NCI-H69 (cell line): ENCODE measurements at regions not wholly inside any gene's neighbourhood (a gene's known extent, or its start where the extent isn't known, plus 50 kb on each side); places are given as distances from the start of the nearest gene placed in this dataset.
"Not testable (repeated sequence)": the region's sequence is repeated elsewhere in the genome, so short reads cannot be mapped to it uniquely, and the experiment has no call there.

Experiments used
- DNase-seq: peaks from one replicate; lab custom pipeline; 2025; lab: John Stamatoyannopoulos, UW

DNA sequence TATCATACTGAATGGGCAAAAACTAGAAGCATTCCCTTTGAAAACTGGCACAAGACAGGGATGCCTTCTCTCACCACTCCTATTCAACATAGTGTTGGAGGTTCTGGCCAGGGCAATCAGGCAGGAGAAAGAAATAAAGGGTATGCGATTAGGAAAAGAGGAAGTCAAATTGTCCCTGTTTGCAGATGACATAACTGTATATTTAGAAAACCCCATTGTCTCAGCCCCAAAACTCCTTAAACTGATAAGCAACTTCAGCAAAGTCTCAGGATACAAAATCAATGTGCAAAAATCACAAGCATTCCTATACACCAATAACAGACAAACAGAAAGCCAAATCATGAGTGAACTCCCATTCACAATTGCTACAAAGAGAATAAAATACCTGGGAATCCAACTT is 52.5 kb upstream of the CCDC71L start:
- not testable (repeated sequence) for DNase-seq

DNA sequence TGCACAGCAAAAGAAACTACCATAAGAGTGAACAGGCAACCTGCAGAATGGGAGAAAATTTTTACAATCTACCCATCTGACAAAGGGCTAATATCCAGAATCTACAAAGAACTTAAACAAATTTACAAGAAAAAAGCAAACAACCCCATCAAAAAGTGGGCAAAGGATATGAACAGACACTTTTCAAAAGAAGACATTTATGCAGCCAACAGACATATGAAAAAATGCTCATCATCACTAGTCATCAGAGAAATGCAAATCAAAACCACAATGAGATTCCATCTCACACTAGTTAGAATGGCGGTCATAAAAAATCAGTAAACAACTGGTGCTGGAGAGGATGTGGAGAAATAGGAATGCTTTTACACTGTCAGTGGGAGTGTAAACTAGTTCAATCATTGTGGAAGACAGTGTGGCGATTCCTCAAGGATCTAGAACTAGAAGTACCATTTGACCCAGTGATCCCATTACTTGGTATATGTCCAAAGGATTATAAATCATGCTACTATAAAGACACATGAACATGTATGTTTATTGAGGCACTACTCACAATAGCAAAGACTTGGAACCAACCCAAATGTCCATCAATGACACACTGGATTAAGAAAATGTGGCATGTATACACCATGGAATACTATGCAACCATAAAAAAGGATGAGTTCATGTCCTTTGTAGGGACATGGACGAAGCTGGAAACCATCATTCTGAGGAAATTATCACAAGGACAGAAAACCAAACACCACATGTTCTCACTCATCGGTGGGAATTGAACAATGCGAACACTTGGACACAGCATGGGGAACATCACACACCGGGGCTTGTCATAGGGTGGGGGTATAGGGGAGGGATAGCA is 53.9 kb upstream of the CCDC71L start:
- DNase-seq = not testable (repeated sequence)

- no peak for DNase-seq
These were observed 54.8 kb upstream of the CCDC71L start for GRCh38 chr7:106715730-106716129.

DNA sequence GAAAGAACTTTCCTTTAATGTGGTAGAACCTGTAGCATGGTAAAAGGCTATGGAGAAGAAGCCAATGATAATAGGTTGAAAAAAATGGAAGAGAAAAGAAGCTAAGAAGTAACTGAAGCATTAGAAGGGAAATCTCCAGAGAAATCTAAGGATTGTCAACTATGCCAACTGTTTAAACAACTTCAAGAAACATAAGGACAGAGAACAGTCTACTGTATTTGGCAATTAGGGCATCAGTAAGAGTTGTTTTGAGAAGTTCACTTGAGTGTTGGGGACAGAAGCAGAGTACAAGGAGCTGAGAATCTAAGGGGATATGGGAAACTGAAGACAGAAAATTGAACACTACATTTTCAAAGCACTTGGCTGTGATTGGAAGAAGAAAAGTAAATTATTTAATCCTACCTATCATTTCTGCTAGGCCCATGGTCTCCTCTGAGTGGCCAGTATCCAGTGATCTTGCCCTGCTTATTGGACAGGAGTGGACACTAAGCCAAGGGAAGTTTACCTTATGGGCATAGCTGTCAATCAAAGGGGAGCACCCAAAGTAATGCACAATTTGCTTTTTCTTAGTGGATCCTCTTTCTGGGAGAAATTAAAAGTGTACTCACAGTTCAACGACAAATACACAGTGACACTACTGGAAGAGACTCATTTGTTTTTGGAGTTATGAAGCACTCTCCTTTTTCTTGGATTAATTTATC is 56.4 kb upstream of the CCDC71L start:
- DNase-seq = no peak

- DNase-seq = peak; percentile 67
These were observed 57.3 kb upstream of the CCDC71L start for GRCh38 chr7:106717955-106718871.

DNA sequence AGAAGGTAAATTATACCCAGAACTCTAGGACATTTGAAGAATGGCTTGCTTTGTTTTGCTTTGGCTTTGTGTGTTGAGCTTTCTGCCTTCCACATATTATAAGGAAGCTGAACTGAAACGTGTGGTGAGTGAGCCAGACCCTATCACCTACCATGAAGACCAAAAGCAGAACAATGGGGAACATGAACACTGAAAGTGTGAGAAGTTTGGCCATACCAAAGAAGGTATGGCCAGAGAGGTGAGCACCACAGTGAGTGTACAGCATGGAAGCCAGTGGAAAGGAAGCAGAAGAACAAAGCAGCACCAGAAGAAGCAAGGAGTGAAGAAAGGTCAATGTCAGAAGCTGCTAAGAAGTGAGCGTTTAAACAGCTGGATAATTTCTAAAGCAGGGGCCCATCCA is 59.7 kb upstream of the CCDC71L start:
- no peak for DNase-seq

DNA sequence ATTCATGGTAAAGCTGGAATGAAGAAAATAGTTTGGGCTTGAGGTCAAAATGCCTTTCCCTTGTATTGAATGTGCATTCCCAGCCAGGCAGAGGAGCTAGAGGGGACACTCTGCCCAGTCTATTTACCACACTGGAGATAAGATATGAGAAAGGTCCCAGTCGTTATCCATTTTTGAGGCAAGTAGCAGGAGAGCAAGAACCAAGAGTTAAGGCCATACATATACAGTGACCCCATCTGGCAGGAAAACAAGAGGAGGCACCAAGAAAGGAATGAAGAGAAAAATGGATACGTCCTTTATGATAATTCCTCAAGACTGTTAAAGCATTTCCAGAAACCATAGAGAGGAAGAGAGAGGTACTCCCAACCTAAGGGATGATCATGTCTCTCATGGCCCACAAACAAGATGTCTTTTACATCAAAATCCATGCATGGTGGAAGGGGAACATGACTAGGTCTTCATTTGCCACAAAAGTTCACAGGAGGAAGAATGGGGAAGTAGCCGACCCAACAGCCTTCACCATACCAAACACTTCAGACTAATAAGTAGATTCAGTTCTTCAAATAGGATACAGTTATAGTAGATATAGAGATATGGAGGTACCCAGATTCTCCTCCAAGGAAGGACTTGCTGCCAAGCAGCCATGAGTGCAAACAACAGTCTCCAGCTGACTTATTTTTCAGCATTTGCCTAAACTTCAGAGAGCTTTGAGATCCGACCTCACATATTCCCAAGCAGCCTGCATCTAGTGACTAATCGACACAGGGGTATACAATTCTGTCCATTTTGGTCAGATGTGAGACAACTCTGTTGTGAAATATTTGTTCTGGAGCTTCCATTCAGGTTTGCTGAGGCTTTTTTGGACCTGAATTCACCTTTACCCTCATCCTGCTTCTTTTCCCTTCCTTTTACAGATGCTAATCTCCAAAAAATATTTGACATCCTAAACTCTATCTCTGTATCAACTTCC is 61.1 kb upstream of the CCDC71L start:
- DNase-seq = no peak

DNA sequence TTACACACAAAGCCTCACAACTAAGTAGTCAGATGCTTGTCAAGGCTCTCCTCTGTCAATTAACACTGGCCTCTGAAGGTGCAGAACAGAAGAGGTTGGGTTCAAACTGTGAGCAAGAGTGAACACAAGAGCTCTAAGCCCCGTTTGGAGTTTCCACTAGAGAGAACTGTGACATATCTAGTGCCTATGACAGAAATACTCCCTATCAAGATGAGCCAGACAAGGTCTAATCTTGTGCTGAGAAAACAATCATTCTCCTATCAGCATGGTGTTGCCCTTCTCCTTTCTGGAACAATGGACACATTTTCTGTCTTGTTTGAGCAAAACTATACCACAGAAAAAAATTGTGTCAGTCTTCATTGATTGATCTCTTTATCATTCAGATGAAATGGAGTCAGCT is 62.4 kb upstream of the CCDC71L start:
- DNase-seq = no peak

- no peak for DNase-seq
These were observed 68.9 kb upstream of the CCDC71L start for GRCh38 chr7:106729720-106730385.

GRCh38 chr7:106731187-106731586 is 70.2 kb upstream of the CCDC71L start:
- peak; percentile 24 for DNase-seq

- peak; percentile 51 for DNase-seq
These were observed 70.9 kb upstream of the CCDC71L start for GRCh38 chr7:106731646-106732444.

DNA sequence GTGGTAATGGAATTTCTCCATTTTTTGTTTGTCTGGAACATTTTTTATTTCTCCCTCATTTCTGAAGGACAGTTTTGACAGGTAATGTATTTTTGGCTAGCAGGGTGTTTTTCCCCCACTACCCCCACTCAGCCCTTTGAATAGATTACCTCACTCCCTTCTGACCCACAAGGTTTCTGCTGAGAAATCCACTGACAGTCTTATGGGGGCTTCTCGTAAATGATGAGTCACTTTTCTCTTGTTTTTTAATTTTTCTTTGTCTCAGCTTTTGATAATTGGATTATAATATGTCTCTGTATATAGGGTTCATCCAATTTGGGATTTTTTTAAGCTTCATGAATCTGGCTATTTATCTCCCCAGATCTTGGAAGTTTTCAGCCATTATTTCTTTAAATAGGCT is 74.7 kb upstream of the CCDC71L start:
- DNase-seq = no peak

GRCh38 chr7:106736123-106736507 is 75.2 kb upstream of the CCDC71L start:
- DNase-seq = no peak

GRCh38 chr7:106736508-106737201 is 75.7 kb upstream of the CCDC71L start:
- DNase-seq = peak; percentile 82

DNA sequence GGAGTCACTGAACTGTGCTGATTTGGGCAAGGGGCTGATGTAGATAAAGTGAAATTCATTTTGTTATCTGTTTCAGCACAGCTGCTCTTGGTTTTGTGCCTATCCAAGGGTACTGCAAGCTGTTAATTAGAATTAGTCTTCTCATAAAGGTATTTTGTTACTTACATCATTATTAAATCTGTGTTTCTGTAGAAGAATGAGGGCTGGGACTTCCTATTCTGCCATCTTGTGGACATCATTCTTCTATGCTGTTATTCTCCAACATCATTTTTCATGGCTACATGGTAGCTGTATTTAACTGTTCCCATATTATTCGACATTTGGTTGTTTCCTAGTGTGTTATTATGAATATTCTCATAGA is 76.2 kb upstream of the CCDC71L start:
- DNase-seq = peak; percentile 47

DNA sequence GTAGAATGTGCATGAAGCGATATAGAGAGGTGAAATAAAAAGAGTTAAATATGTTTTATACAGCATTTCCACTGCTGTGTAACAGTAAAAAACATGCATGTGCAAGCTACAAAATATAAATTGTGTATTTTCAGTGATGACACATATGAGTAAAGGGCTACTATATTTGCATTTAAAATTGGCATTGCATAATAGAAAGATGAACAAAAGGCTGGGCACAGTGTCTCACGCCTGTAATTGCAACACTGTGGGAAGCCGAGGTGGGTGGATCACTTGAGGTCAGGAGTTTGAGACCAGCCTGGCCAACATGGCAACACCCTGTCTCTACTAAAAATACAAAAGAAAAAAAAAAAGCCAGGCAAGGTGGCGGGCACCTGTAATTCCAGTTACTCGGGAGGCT is 79.8 kb upstream of the CCDC71L start:
- peak; percentile 39 for DNase-seq

DNA sequence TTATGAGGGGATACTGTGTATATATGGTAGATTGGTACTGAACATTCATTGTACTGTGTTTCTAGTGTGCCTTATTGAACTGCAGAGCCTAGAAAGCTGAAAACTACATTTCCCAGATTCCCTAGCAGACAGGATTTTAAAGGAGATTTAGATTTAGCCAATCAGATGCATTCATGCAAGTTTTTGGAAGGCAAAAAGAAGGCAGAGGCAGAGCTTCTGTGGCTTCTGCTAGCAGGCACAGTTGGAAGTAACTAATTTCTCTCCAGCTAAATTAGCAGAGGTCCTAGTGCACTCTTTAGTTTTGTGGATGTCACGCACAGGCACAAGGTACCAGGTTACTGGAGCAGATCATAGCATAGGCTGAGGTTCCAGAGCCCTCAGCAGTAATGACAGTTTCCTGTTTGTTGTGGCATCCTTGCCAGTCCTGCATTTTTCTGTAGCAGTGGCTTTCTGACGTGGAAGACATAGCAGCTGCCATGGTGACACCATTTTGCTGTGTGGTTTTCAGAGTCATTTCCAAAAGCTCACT is 83.7 kb upstream of the CCDC71L start:
- no peak for DNase-seq

GRCh38 chr7:106747301-106747700 is 86.3 kb upstream of the CCDC71L start:
- not testable (repeated sequence) for DNase-seq

DNA sequence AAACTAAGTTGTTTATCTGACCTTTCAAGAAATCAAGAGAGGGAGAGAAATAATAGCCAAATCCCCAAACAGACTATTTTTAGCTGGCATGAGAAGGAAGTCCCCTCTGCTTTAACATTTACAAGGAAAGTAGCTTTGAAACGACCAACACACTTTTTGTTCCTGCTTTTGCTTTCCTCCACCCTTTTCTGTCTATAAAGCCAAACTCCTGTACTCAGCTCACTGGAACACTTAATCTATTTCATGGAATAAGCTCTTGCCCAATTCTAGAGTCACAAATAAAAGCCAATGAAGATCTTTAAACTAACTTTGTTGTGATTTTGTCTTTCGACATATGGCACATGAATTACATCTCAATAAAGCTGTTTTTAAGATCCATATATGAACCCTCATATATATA is 86.8 kb upstream of the CCDC71L start:
- DNase-seq = no peak
